Astrocyte (in vitro differentiated cells and primary cell): ENCODE measurements at regions not wholly inside any gene's neighbourhood (a gene's known extent, or its start where the extent isn't known, plus 50 kb on each side); places are given as distances from the start of the nearest gene placed in this dataset.

Source experiments
- DNase-seq: peaks from one replicate; pipeline ENCODE4 v3.0.0-alpha.2; 2010; ENCODE audit warnings: low read depth
- FAIRE-seq: peaks from 2 replicates; lab custom pipeline; 2011; peaks lifted over from hg19 to GRCh38; lab: Jason Lieb, UNC
- H2AFZ ChIP-seq: 2 replicates; pipeline ENCODE4 v1.6.0; 2012; ENCODE audit warnings: low read depth, low read length, inconsistent platforms
- H3K27ac ChIP-seq: 2 replicates; pipeline ENCODE4 v1.5.1; 2011; ENCODE audit warnings: low read depth, low read length, inconsistent platforms
- H3K27me3 ChIP-seq: 2 replicates; pipeline ENCODE4 v1.6.0; 2011; ENCODE audit warnings: low read length, inconsistent platforms; ENCODE audit not compliant: insufficient read depth
- H3K36me3 ChIP-seq: 2 replicates; pipeline ENCODE4 v1.5.1; 2011; ENCODE audit warnings: low read length, inconsistent platforms; ENCODE audit not compliant: insufficient read depth
- H3K4me1 ChIP-seq: 2 replicates; pipeline ENCODE4 v1.5.1; 2011; ENCODE audit warnings: low read length, inconsistent platforms; ENCODE audit not compliant: insufficient read depth
- H3K4me2 ChIP-seq: 2 replicates; pipeline ENCODE4 v1.6.0; 2012; ENCODE audit warnings: low read length, inconsistent platforms
- H3K4me3 ChIP-seq: 2 replicates; pipeline ENCODE4 v1.5.1; 2011; ENCODE audit warnings: low read depth, mild to moderate bottlenecking, low read length, inconsistent platforms; ENCODE audit not compliant: insufficient read depth
- H3K79me2 ChIP-seq: 2 replicates; pipeline ENCODE4 v1.6.0; 2012; ENCODE audit warnings: mild to moderate bottlenecking, low read length, inconsistent platforms; ENCODE audit not compliant: insufficient read depth
- H3K9ac ChIP-seq: 2 replicates; pipeline ENCODE4 v1.6.0; 2012; ENCODE audit warnings: mild to moderate bottlenecking, low read length, inconsistent platforms
- H3K9me3 ChIP-seq: 2 replicates; pipeline ENCODE4 v1.5.1; 2012; ENCODE audit warnings: low read depth, mild to moderate bottlenecking, low read length, inconsistent platforms; ENCODE audit not compliant: insufficient read depth
- H4K20me1 ChIP-seq: 2 replicates; pipeline ENCODE4 v1.6.0; 2012; ENCODE audit warnings: low read length, inconsistent platforms; ENCODE audit not compliant: insufficient read depth
- H3K27ac Mint-ChIP-seq: one replicate; pipeline ENCODE4 v1.8.0; 2021; ENCODE audit warnings: mild to moderate bottlenecking, mixed read lengths; ENCODE audit not compliant: unreplicated experiment
- H3K27me3 Mint-ChIP-seq: one replicate; pipeline ENCODE4 v1.8.0; 2021; ENCODE audit warnings: low read depth, mixed read lengths; ENCODE audit not compliant: unreplicated experiment
- H3K36me3 Mint-ChIP-seq: one replicate; pipeline ENCODE4 v1.8.0; 2021; ENCODE audit warnings: low read depth, mixed read lengths; ENCODE audit not compliant: unreplicated experiment
- H3K4me1 Mint-ChIP-seq: one replicate; pipeline ENCODE4 v1.8.0; 2021; ENCODE audit warnings: low read depth, mixed read lengths; ENCODE audit not compliant: unreplicated experiment
- H3K4me3 Mint-ChIP-seq: one replicate; pipeline ENCODE4 v1.8.0; 2021; ENCODE audit warnings: mild to moderate bottlenecking, moderate library complexity, mixed read lengths; ENCODE audit not compliant: unreplicated experiment
- H3K9me3 Mint-ChIP-seq: one replicate; pipeline ENCODE4 v1.8.0; 2021; ENCODE audit warnings: mild to moderate bottlenecking, mixed read lengths; ENCODE audit not compliant: unreplicated experiment
- EZH2 ChIP-seq: IDR thresholded peaks from 2 replicates; pipeline ENCODE4 v1.6.1; 2012; ENCODE audit warnings: mild to moderate bottlenecking, low read length, inconsistent platforms; ENCODE audit not compliant: insufficient read depth
- TF ChIP-seq, protein P1 (sequence below): IDR thresholded peaks from 2 replicates; pipeline ENCODE4 v1.5.1; 2011; ENCODE audit warnings: low read depth, mild to moderate bottlenecking, inconsistent platforms, low read length, moderate library complexity; ENCODE audit not compliant: insufficient read depth

GRCh38 chr11:15687342-15687741, 572.6 kb downstream of the INSC start:
- DNase-seq, result no peak
- Mint-ChIP-seq H3K4me3 (no peak overlapping the region), H3K27ac (no peak overlapping the region), H3K36me3 (no peaks in the 10 kb centered on the region), H3K27me3 (no peaks in the 10 kb centered on the region), H3K9me3 (peaks cover 10% of the 10 kb centered on the region), H3K4me1 (peaks cover 10% of the 10 kb centered on the region)
- Histone ChIP-seq H2AFZ (no peak overlapping the region), H3K4me1 (peaks cover 11% of the 10 kb centered on the region), H3K9me3 (no peaks in the 10 kb centered on the region), H3K4me3 (no peak overlapping the region), H3K27ac (no peak overlapping the region), H4K20me1 (no peaks in the 10 kb centered on the region), H3K36me3 (no peaks in the 10 kb centered on the region), H3K9ac (no peak overlapping the region), H3K27me3 (no peaks in the 10 kb centered on the region), H3K4me2 (no peak overlapping the region), H3K79me2 (no peaks in the 10 kb centered on the region)
- no peak for FAIRE-seq
- TF ChIP-seq EZH2, result no peak
- TF ChIP-seq, protein P1, sequence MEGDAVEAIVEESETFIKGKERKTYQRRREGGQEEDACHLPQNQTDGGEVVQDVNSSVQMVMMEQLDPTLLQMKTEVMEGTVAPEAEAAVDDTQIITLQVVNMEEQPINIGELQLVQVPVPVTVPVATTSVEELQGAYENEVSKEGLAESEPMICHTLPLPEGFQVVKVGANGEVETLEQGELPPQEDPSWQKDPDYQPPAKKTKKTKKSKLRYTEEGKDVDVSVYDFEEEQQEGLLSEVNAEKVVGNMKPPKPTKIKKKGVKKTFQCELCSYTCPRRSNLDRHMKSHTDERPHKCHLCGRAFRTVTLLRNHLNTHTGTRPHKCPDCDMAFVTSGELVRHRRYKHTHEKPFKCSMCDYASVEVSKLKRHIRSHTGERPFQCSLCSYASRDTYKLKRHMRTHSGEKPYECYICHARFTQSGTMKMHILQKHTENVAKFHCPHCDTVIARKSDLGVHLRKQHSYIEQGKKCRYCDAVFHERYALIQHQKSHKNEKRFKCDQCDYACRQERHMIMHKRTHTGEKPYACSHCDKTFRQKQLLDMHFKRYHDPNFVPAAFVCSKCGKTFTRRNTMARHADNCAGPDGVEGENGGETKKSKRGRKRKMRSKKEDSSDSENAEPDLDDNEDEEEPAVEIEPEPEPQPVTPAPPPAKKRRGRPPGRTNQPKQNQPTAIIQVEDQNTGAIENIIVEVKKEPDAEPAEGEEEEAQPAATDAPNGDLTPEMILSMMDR, result no peak

- Histone ChIP-seq H3K4me3 (no peak overlapping the region), H4K20me1 (no peaks in the 10 kb centered on the region), H3K4me1 (peaks cover 19% of the 10 kb centered on the region), H3K36me3 (no peaks in the 10 kb centered on the region), H3K4me2 (peak overlapping the region; percentile 64), H3K79me2 (no peaks in the 10 kb centered on the region), H3K9me3 (no peaks in the 10 kb centered on the region), H3K27me3 (no peaks in the 10 kb centered on the region), H2AFZ (no peak overlapping the region), H3K27ac (peak overlapping the region; percentile 34), H3K9ac (no peak overlapping the region)
- Mint-ChIP-seq H3K9me3 (peaks cover 12% of the 10 kb centered on the region), H3K27ac (no peak overlapping the region), H3K4me1 (peaks cover 14% of the 10 kb centered on the region), H3K36me3 (no peaks in the 10 kb centered on the region), H3K27me3 (no peaks in the 10 kb centered on the region), H3K4me3 (no peak overlapping the region)
- no peak for FAIRE-seq
- TF ChIP-seq, protein P1, result no peak
- TF ChIP-seq EZH2, result no peak
- DNase-seq, result peak; percentile 94
Observed at GRCh38 chr11:15688351-15688792, 573.6 kb downstream of the INSC start.

DNA sequence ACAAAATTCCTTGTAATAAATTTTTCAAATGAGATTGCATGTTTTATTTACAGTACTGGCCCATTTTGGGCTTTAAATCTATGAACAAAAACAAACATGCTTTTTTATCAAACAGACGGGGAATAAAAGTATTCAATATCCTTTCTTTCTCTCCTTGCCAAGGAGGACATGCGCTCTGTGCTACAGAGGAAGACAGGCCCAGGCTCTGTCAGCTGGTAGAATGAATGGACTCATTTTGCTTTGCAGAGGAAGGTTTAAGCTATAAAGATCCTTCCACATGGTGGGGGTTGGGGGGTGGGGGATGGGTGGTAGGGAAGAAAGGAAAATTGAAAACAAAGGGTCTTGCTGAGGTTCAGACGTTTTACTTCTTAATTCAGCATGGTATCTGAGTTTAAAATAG, 575.6 kb downstream of the INSC start:
- Histone ChIP-seq H2AFZ (no peak overlapping the region), H3K79me2 (no peaks in the 10 kb centered on the region), H3K4me2 (no peak overlapping the region), H3K9me3 (no peaks in the 10 kb centered on the region), H4K20me1 (no peaks in the 10 kb centered on the region), H3K36me3 (no peaks in the 10 kb centered on the region), H3K4me1 (peaks cover 19% of the 10 kb centered on the region), H3K27ac (no peak overlapping the region), H3K9ac (no peak overlapping the region), H3K4me3 (no peak overlapping the region), H3K27me3 (no peaks in the 10 kb centered on the region)
- Mint-ChIP-seq H3K27ac (no peak overlapping the region), H3K27me3 (no peaks in the 10 kb centered on the region), H3K36me3 (no peaks in the 10 kb centered on the region), H3K9me3 (peaks cover 8% of the 10 kb centered on the region), H3K4me3 (no peak overlapping the region), H3K4me1 (peaks cover 14% of the 10 kb centered on the region)
- DNase-seq (no peak), FAIRE-seq (no peak)
- TF ChIP-seq EZH2, result no peak
- TF ChIP-seq, protein P1, result no peak
